Calu3 (cell line): ENCODE measurements at regions not wholly inside any gene's neighbourhood (a gene's known extent, or its start where the extent isn't known, plus 50 kb on each side); places are given as distances from the start of the nearest gene placed in this dataset.

Source experiments
- BruUV-seq: library from RNA; stranded (reverse); fragments of 400-500 nt; replicated peaks from 2 replicates; lab custom pipeline; 2021; lab: Mats Ljungman, UMichigan
- CTCF ChIA-PET: fragments of 300-600 bp; sonication (Branson Sonifier 250); formaldehyde crosslinking; loops from one replicate; lab custom pipeline; 2022; ENCODE audit warnings: antibody characterized with exemption; lab: Charles Lee
- DNase-seq: peaks from one replicate; pipeline ENCODE4 v3.0.0; 2022
- H3K27ac Mint-ChIP-seq: one replicate; pipeline ENCODE4 v1.8.0; 2022; ENCODE audit warnings: mixed read lengths; ENCODE audit not compliant: unreplicated experiment
- H3K27me3 Mint-ChIP-seq: one replicate; pipeline ENCODE4 v1.8.0; 2022; ENCODE audit warnings: mixed read lengths; ENCODE audit not compliant: unreplicated experiment
- H3K36me3 Mint-ChIP-seq: one replicate; pipeline ENCODE4 v1.8.0; 2022; ENCODE audit warnings: mild to moderate bottlenecking, moderate library complexity, mixed read lengths; ENCODE audit not compliant: insufficient read depth, unreplicated experiment
- H3K4me1 Mint-ChIP-seq: one replicate; pipeline ENCODE4 v1.8.0; 2022; ENCODE audit warnings: mild to moderate bottlenecking, low read depth, mixed read lengths; ENCODE audit not compliant: unreplicated experiment
- H3K4me3 Mint-ChIP-seq: one replicate; pipeline ENCODE4 v1.8.0; 2022; ENCODE audit warnings: mild to moderate bottlenecking, low read depth, moderate library complexity, mixed read lengths; ENCODE audit not compliant: unreplicated experiment
- H3K9me3 Mint-ChIP-seq: one replicate; pipeline ENCODE4 v1.8.0; 2022; ENCODE audit warnings: low read depth, mixed read lengths; ENCODE audit not compliant: unreplicated experiment
- CTCF ChIP-seq: fragments of 200-600 bp; IDR thresholded peaks from one replicate; pipeline ENCODE4 v1.8.0; 2022; ENCODE audit warnings: antibody characterized with exemption; ENCODE audit not compliant: unreplicated experiment
- intact Hi-C: fragments of 100-400 bp; cut with micrococcal nuclease; formaldehyde crosslinking; loops from one replicate; pipeline ENCODE4 v1.10.0; 2022; ENCODE audit not compliant: unreplicated experiment

- no peak for DNase-seq
- Mint-ChIP-seq H3K4me1 (no peaks in the 10 kb centered on the region), H3K36me3 (no peaks in the 10 kb centered on the region), H3K4me3 (no peak overlapping the region), H3K9me3 (no peaks in the 10 kb centered on the region), H3K27me3 (no peaks in the 10 kb centered on the region), H3K27ac (no peak overlapping the region)
- intact Hi-C loops: no loop called here
- no peak for TF ChIP-seq CTCF
- BruUV-seq: no TSS peak
- CTCF ChIA-PET: no interaction called here
Observed at GRCh38 chr10:3699916-3700315, 85.1 kb downstream of the KLF6 start.

GRCh38 chr10:3698312-3698711 lies 86.7 kb downstream of the KLF6 start:
- CTCF ChIA-PET: no interaction called here
- intact Hi-C loops: no loop called here
- no peak for TF ChIP-seq CTCF
- no peak for DNase-seq
- Mint-ChIP-seq H3K36me3 (no peaks in the 10 kb centered on the region), H3K27me3 (no peaks in the 10 kb centered on the region), H3K4me1 (no peaks in the 10 kb centered on the region), H3K9me3 (no peaks in the 10 kb centered on the region), H3K27ac (no peak overlapping the region), H3K4me3 (no peak overlapping the region)
- no TSS peak for BruUV-seq

- no peak for DNase-seq
- TF ChIP-seq CTCF: no peak
- BruUV-seq: no TSS peak
- intact Hi-C loops: no loop called here
- Mint-ChIP-seq H3K4me3 (no peak overlapping the region), H3K9me3 (peaks cover 2% of the 10 kb centered on the region), H3K4me1 (peaks cover 8% of the 10 kb centered on the region), H3K27ac (no peak overlapping the region), H3K36me3 (no peaks in the 10 kb centered on the region), H3K27me3 (no peaks in the 10 kb centered on the region)
- CTCF ChIA-PET: no interaction called here
Observed at GRCh38 chr10:3693698-3694080, 91.3 kb downstream of the KLF6 start.

- peaks cover 8% of the 10 kb centered on the region for H3K4me1 Mint-ChIP-seq
- peaks cover 2% of the 10 kb centered on the region for H3K9me3 Mint-ChIP-seq
- H3K27me3 Mint-ChIP-seq: no peaks in the 10 kb centered on the region
- no peak overlapping the region for H3K4me3 Mint-ChIP-seq
- intact Hi-C loops: no loop called here
- BruUV-seq: no TSS peak
- DNase-seq: no peak
- CTCF ChIA-PET: no interaction called here
- no peak for TF ChIP-seq CTCF
- H3K36me3 Mint-ChIP-seq: no peaks in the 10 kb centered on the region
- no peak overlapping the region for H3K27ac Mint-ChIP-seq
Observed at GRCh38 chr10:3693022-3693697, 91.8 kb downstream of the KLF6 start.
